Lower lobe of right lung (tissue), 2 donors: ENCODE measurements at regions not wholly inside any gene's neighbourhood (a gene's known extent, or its start where the extent isn't known, plus 50 kb on each side); places are given as distances from the start of the nearest gene placed in this dataset.
"Not testable (repeated sequence)": the region's sequence is repeated elsewhere in the genome, so short reads cannot be mapped to it uniquely, and the experiment has no call there.

ENCODE experiments used
- ATAC-seq, 2 donors: fragments of 200-7000 bp; cut with Tn5 transposase; one replicate each; pipeline ENCODE4 v1.9.1; 2020 to 2022; ENCODE audit warnings: mild to moderate bottlenecking in 2 of 2, moderate library complexity in 2 of 2
- DNase-seq: peaks from one replicate; pipeline ENCODE4 v3.0.0-alpha.2; 2020
- H3K27ac ChIP-seq: fragments of 200-600 bp; one replicate; pipeline ENCODE4 v1.8.0; 2022
- H3K27me3 ChIP-seq: fragments of 200-600 bp; one replicate; pipeline ENCODE4 v1.8.0; 2022; ENCODE audit warnings: low read depth
- H3K36me3 ChIP-seq: fragments of 200-600 bp; one replicate; pipeline ENCODE4 v1.8.0; 2022; ENCODE audit warnings: mild to moderate bottlenecking
- H3K4me1 ChIP-seq: fragments of 200-600 bp; one replicate; pipeline ENCODE4 v1.8.0; 2022
- H3K4me3 ChIP-seq: fragments of 200-600 bp; one replicate; pipeline ENCODE4 v1.8.0; 2022; ENCODE audit warnings: mild to moderate bottlenecking
- H3K9me3 ChIP-seq: fragments of 200-600 bp; one replicate; pipeline ENCODE4 v1.8.0; 2022
- intact Hi-C: fragments of 100-400 bp; cut with DNase I; formaldehyde crosslinking; loops from one replicate; pipeline ENCODE4 v1.11.0; 2022
- TF ChIP-seq, protein P1 (sequence below): fragments of 200-600 bp; IDR thresholded peaks from one replicate; pipeline ENCODE4 v1.8.0; 2022; ENCODE audit warnings: antibody characterized with exemption, mild to moderate bottlenecking
- donor health status: DM: no; HTN: yes; CAD: no; lungs with severe emphysema.

DNA sequence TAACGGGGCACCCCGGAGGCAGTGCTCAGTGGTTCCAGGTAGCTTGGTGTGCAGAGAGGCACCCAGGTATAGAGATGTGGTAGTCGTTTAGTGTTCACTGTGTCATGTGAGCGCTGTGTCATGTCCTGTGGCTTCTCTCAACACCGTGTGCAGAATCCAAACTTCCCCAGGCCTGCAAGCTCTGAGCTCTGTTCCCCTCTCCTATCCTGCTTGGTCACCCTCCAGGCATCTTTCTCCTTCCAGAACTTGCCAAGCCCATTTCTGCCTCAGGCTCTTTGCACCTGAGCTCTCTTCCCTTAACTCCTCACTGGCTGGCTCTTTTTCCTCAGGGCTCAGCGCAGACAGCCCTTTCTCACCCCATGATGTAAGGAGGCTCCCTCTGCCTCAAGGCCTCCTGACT, 64.8 kb downstream of the CARTPT start:
- no peak for DNase-seq
- peak in 1 of 2 donors; percentile 36 for ATAC-seq

DNA sequence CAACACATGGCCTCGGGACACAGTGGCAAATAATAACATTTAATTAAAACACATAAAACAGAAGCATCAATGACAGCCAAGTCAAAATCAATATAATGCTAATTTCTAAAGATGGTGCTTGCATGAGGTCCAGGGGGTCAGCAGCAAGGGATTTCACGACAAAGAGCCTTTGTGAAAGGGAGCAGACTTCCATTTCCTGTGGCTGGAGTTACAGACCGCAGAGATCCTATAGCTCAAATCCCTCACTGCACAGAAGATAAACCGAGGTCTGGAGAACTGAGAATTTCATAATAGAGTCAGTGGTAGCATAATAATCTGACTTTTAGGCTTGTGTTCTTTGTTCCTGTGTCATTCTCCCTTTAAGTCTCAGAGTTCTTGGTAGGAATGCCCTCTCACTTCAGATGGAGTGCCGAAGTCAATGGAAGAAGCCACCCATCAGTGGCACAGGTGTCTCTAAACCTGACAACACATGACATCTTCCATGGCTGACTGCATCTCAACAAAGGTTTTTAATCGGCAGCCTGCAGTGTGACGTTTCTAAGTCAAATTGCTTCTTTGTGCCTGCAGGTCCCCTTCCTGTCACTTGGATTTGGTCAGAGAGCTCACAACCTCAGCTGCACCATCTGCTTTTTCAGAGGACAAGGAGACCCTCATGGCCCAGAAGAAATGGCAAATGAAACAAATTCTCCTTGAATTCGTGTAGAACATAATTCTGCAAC, 67.4 kb downstream of the CARTPT start:
- Histone ChIP-seq H3K27me3 (peaks cover 5% of the 10 kb centered on the region), H3K36me3 (no peaks in the 10 kb centered on the region), H3K4me3 (no peak overlapping the region), H3K4me1 (no peaks in the 10 kb centered on the region), H3K9me3 (no peaks in the 10 kb centered on the region), H3K27ac (no peak overlapping the region)
- intact Hi-C loops, result no loop called here
- TF ChIP-seq, protein P1, sequence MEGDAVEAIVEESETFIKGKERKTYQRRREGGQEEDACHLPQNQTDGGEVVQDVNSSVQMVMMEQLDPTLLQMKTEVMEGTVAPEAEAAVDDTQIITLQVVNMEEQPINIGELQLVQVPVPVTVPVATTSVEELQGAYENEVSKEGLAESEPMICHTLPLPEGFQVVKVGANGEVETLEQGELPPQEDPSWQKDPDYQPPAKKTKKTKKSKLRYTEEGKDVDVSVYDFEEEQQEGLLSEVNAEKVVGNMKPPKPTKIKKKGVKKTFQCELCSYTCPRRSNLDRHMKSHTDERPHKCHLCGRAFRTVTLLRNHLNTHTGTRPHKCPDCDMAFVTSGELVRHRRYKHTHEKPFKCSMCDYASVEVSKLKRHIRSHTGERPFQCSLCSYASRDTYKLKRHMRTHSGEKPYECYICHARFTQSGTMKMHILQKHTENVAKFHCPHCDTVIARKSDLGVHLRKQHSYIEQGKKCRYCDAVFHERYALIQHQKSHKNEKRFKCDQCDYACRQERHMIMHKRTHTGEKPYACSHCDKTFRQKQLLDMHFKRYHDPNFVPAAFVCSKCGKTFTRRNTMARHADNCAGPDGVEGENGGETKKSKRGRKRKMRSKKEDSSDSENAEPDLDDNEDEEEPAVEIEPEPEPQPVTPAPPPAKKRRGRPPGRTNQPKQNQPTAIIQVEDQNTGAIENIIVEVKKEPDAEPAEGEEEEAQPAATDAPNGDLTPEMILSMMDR, result no peak
- ATAC-seq (no peak), DNase-seq (no peak)

More for the DNA sequence above, 64.8 kb downstream of the CARTPT start:
- no peaks in the 10 kb centered on the region for H3K9me3 ChIP-seq
- H3K4me1 ChIP-seq, result no peaks in the 10 kb centered on the region
- TF ChIP-seq, protein P1, result no peak
- H3K27ac ChIP-seq, result no peak overlapping the region
- H3K27me3 ChIP-seq, result no peaks in the 10 kb centered on the region
- intact Hi-C loops, result no loop called here
- H3K4me3 ChIP-seq, result no peak overlapping the region
- H3K36me3 ChIP-seq, result no peaks in the 10 kb centered on the region

DNA sequence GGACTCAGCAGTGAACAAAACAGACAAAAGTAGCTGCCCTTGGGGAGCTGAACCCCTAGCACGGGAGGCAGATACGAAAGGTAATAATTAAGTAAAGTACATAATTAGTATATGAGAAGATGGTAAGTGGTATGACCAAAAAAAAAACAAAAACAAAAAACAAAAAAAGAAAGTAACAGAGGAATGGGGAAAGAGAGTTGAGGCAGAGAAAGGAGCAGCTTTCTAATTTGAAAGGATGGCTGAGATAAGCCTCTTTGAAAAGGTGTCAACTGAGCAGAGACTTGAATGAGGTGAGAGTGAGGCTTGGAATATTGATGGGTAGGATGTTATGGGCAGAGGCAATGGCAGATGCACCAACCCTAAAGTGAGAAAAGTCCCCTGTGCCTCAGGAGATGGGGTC, 69.7 kb downstream of the CARTPT start:
- H3K27me3 ChIP-seq, result peaks cover 5% of the 10 kb centered on the region
- intact Hi-C loops, result no loop called here
- DNase-seq (no peak), ATAC-seq (no peak)
- TF ChIP-seq, protein P1, result no peak
- peaks cover 3% of the 10 kb centered on the region for H3K9me3 ChIP-seq
- no peaks in the 10 kb centered on the region for H3K4me1 ChIP-seq
- H3K27ac ChIP-seq, result no peak overlapping the region
- no peak overlapping the region for H3K4me3 ChIP-seq
- no peaks in the 10 kb centered on the region for H3K36me3 ChIP-seq

DNA sequence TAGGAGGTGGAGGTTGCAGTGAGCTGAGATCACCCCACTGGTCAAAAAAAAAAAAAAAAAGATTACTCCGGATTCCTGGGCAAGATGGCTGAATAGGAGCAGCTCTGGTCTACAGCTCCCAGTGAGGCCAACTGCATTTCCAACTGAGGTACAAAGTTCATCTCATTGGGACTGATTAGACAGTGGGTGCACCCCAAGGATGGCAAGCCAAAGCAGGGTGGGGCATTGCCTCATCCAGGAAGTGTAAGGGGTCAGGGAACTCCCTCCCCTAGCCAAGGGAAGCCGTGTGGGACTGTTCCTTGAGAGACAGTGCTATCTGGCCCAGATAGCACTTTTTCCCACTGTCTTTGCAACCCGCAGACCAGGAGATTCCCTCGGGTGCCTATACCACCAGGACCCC, 70.7 kb downstream of the CARTPT start:
- TF ChIP-seq, protein P1, result no peak
- no peak for DNase-seq
- H3K36me3 ChIP-seq, result no peaks in the 10 kb centered on the region
- intact Hi-C loops, result no loop called here
- no peaks in the 10 kb centered on the region for H3K4me1 ChIP-seq
- no peak overlapping the region for H3K27ac ChIP-seq
- peaks cover 5% of the 10 kb centered on the region for H3K27me3 ChIP-seq
- no peak for ATAC-seq
- no peak overlapping the region for H3K4me3 ChIP-seq
- H3K9me3 ChIP-seq, result peaks cover 3% of the 10 kb centered on the region

DNA sequence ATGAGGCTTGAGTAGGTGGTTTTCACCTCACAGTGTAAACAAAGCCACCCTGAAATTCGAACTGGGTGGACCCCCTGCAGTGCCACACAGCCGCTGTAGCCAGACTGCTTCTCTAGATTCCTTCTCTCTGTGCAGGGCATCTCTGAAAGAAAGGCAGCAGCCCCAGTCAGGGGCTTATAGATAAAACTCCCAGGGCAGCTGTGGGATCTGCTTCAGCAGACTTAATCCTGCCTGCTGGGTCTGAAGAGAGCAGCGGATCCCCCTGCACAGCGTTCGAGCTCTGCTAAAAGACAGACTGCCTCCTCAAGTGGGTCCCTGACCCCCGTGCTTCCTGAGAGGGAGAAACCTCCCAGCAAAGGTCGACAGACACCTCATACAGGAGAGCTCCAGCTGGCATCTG, 71.4 kb downstream of the CARTPT start:
- ATAC-seq (no peak), DNase-seq (no peak)
- intact Hi-C loops, result no loop called here
- Histone ChIP-seq H3K9me3 (peaks cover 3% of the 10 kb centered on the region), H3K36me3 (no peaks in the 10 kb centered on the region), H3K27me3 (peaks cover 5% of the 10 kb centered on the region), H3K27ac (no peak overlapping the region), H3K4me3 (no peak overlapping the region), H3K4me1 (no peaks in the 10 kb centered on the region)
- TF ChIP-seq, protein P1, result no peak

DNA sequence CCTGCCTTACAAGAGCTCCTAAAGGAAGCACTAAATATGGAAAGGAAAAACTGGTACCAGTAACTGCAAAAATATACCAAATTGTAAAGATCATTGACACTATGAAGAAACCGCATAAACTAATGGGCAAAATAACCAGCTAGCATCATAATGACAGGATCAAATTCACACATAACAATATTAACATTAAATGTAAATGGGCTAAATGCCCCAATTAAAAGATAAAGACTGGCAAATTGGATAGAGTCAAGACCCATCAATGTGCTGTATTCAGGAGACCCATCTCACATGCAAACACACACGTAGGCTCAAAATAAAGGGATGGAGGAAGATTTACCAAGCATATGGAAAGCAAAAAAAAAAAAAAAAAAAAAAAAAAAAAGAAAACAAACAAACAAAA, 73.0 kb downstream of the CARTPT start:
- not testable (repeated sequence) for DNase-seq, ATAC-seq

More for the DNA sequence above, 73.0 kb downstream of the CARTPT start:
- H3K4me1 ChIP-seq, H3K27me3 ChIP-seq, H3K4me3 ChIP-seq, H3K9me3 ChIP-seq, H3K36me3 ChIP-seq, H3K27ac ChIP-seq, intact Hi-C loops: not testable (repeated sequence)
